ENCODE measurements at regions not wholly inside any gene's neighbourhood (a gene's known extent, or its start where the extent isn't known, plus 50 kb on each side); places are given as distances from the start of the nearest gene placed in this dataset.
"Not testable (repeated sequence)": the region's sequence is repeated elsewhere in the genome, so short reads cannot be mapped to it uniquely, and the experiment has no call there.

DNA sequence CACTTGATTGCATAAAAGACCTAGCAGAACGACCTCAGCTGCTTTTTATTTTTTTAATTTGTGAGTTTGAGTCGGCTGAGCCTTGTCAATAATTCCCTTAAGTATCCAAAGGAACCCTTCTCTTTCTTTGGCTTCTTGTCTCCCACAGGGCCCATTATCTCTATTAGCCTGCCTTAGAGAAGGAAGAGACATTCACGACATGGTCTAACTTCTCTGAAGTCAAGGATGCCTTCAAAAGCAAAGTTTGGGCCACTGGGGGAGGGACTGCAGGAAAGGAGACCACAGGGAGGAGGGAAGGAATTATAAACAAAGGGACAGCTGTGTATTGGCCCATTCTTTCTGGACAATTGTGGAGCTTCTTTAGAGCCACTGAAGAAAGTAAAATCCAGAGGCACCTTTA is 126.4 kb downstream of the BRMS1L start:
- H3K4me3 Mint-ChIP-seq = no peak overlapping the region
- no peaks in the 10 kb centered on the region for H3K4me1 Mint-ChIP-seq
- no peaks in the 10 kb centered on the region for H3K36me3 Mint-ChIP-seq
- H3K27ac Mint-ChIP-seq = no peak overlapping the region
- H3K9me3 Mint-ChIP-seq = no peaks in the 10 kb centered on the region
- no peaks in the 10 kb centered on the region for H3K27me3 Mint-ChIP-seq
- ATAC-seq = no peak

GRCh38 chr14:35949920-35950513 is 123.9 kb downstream of the BRMS1L start:
- no peak for ATAC-seq
- Mint-ChIP-seq H3K9me3 (no peaks in the 10 kb centered on the region), H3K27ac (no peak overlapping the region), H3K36me3 (no peaks in the 10 kb centered on the region), H3K4me1 (no peaks in the 10 kb centered on the region), H3K4me3 (no peak overlapping the region), H3K27me3 (no peaks in the 10 kb centered on the region)

- H3K36me3 Mint-ChIP-seq, ATAC-seq, H3K4me3 Mint-ChIP-seq, H3K4me1 Mint-ChIP-seq, H3K27me3 Mint-ChIP-seq, H3K9me3 Mint-ChIP-seq, H3K27ac Mint-ChIP-seq: not testable (repeated sequence)
Measured at GRCh38 chr14:35947983-35948382, 121.8 kb downstream of the BRMS1L start.

DNA sequence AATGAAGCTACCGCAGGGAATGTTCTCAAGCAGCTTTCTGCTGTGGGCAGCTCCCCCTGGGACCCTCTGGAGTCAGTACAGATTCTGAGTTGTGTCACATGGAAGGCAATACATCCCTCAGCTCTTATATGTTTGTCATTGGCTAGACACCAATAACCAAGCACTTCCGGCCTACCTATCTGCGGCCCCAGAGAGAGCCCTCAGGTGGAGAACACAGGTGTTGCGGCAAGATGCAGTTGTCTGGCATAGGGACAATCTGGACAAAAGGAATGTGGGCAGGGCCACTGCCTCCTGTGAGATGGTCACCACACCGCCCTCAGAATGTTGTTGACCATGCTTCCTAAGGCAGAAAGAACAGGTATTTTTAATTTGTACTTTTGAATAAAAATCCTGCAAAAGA is 118.7 kb downstream of the BRMS1L start:
- ATAC-seq = no peak
- H3K27ac Mint-ChIP-seq = no peak overlapping the region
- H3K36me3 Mint-ChIP-seq = no peaks in the 10 kb centered on the region
- no peak overlapping the region for H3K4me3 Mint-ChIP-seq
- no peaks in the 10 kb centered on the region for H3K9me3 Mint-ChIP-seq
- H3K4me1 Mint-ChIP-seq = no peaks in the 10 kb centered on the region
- H3K27me3 Mint-ChIP-seq = no peaks in the 10 kb centered on the region

DNA sequence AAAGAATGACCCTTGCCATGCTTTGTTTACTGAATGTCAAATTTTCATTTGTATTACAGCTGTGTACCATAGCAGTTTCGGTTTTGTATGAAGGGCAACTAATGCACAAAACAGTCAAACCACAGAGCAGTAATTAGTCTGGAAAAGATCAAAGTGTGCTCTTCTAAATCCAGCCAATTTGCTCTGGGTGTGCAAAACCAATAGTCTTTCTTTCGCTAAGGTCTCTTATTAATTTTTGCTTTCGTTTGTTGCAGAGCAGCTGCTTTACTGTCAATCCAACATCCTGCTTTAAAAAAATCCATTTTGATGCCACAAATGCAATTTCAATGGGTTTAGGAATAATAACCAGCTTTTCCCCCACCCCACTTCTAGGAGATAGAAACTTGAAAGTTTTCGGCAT is 114.2 kb downstream of the BRMS1L start:
- Mint-ChIP-seq H3K4me3 (no peak overlapping the region), H3K36me3 (no peaks in the 10 kb centered on the region), H3K9me3 (no peaks in the 10 kb centered on the region), H3K4me1 (no peaks in the 10 kb centered on the region), H3K27ac (no peak overlapping the region), H3K27me3 (peaks cover 8% of the 10 kb centered on the region)
- no peak for ATAC-seq

GRCh38 chr14:35938770-35939169 is 112.6 kb downstream of the BRMS1L start:
- no peaks in the 10 kb centered on the region for H3K36me3 Mint-ChIP-seq
- no peaks in the 10 kb centered on the region for H3K4me1 Mint-ChIP-seq
- H3K9me3 Mint-ChIP-seq = no peaks in the 10 kb centered on the region
- H3K27ac Mint-ChIP-seq = no peak overlapping the region
- peaks cover 8% of the 10 kb centered on the region for H3K27me3 Mint-ChIP-seq
- no peak overlapping the region for H3K4me3 Mint-ChIP-seq
- no peak for ATAC-seq

DNA sequence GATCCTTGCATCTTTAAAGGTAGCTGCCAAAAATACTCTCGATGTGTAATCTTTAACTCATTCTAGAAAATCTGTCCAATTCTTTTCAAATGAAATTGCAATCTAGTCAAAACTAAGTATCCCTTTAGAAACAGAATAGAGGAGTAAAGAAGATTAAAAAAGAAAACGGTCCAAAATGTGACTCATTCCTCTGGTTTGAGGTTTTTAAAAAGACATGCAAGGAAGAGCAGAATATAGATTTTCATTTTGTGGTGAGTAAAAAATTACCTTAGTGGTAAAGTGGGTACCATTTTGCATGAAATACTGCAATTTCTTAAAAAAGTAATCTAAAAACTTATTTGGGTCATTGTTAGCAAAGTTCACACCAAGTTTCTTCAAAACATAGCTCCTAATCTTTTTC is 108.4 kb downstream of the BRMS1L start:
- Mint-ChIP-seq H3K4me3 (no peak overlapping the region), H3K27me3 (peaks cover 8% of the 10 kb centered on the region), H3K9me3 (peaks cover 3% of the 10 kb centered on the region), H3K4me1 (peaks cover 11% of the 10 kb centered on the region), H3K27ac (no peak overlapping the region), H3K36me3 (no peaks in the 10 kb centered on the region)
- ATAC-seq = no peak

DNA sequence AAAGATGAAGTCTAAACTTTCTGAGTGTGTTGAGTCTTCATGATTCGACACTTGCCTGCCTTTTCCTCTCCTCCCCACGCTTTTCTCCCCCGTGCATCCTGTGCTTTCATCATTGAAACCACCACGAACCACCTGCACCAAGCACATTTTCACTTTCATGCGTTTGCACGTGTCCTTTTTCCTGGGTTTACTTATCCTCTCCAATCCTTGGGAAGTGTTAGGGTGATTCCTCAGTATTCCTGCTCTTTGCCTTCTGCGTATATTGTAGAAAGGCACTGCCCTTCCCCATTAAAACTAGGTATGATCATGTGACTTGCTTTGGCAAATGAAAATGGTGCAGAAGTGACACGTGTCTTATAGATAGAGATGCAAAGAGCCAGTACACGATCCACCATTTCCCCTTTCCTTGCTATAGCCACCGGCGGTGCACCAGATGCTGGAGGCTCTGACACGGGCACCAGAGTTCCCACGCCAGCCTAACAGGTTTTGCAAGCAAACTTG is 106.6 kb downstream of the BRMS1L start:
- H3K4me3 Mint-ChIP-seq = peak overlapping the region; percentile 66
- ATAC-seq = no peak
- no peaks in the 10 kb centered on the region for H3K36me3 Mint-ChIP-seq
- H3K27me3 Mint-ChIP-seq = no peaks in the 10 kb centered on the region
- H3K27ac Mint-ChIP-seq = no peak overlapping the region
- H3K9me3 Mint-ChIP-seq = peaks cover 3% of the 10 kb centered on the region
- H3K4me1 Mint-ChIP-seq = peaks cover 11% of the 10 kb centered on the region

GRCh38 chr14:35932136-35932535 is 106.0 kb downstream of the BRMS1L start:
- Mint-ChIP-seq H3K36me3 (no peaks in the 10 kb centered on the region), H3K4me3 (no peak overlapping the region), H3K27me3 (no peaks in the 10 kb centered on the region), H3K9me3 (peaks cover 3% of the 10 kb centered on the region), H3K4me1 (peaks cover 11% of the 10 kb centered on the region), H3K27ac (no peak overlapping the region)
- ATAC-seq = no peak

- Mint-ChIP-seq H3K9me3 (peaks cover 3% of the 10 kb centered on the region), H3K36me3 (no peaks in the 10 kb centered on the region), H3K4me1 (peaks cover 11% of the 10 kb centered on the region), H3K4me3 (no peak overlapping the region), H3K27ac (no peak overlapping the region), H3K27me3 (no peaks in the 10 kb centered on the region)
- no peak for ATAC-seq
Measured at GRCh38 chr14:35931346-35931745, 105.2 kb downstream of the BRMS1L start.

DNA sequence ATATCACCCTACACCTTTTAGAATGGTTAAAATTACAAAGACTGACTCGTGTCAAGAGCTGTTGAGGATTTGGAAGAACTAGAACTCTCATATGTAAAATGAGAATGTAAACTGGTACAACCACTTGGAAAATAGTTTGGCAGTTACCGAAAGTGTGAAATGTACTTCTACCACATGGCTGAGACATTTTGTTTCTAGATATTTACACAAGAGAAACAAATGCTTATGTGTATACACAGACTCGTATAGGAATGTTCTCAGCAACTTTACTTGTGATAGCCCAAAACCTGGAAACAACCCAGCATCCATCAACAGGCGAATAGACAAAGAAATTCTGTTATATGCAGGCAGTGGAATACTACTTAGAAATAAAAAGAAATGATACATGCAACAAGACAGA is 103.0 kb downstream of the BRMS1L start:
- no peaks in the 10 kb centered on the region for H3K36me3 Mint-ChIP-seq
- H3K27ac Mint-ChIP-seq = no peak overlapping the region

DNA sequence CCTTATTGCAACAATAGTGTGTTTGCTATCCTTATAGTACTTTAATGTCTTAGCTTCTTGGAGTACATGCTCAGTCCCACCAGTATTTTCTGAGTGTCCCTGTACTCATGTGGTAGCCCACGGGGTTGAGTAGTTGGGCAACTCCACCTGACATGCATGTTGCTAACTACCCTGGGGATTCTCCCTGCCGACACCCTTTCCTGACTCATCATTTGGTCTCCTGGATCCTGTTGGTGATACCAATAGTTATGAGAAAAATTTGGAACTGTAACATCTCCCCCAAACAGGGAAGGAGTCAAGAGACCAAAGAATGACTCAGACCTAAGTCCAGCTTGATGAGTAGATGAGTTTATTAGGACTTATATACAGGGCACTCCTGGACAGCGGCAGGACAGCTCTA is 101.6 kb downstream of the BRMS1L start:
- H3K4me1 Mint-ChIP-seq = peaks cover 5% of the 10 kb centered on the region

More for the DNA sequence above, 103.0 kb downstream of the BRMS1L start:
- Mint-ChIP-seq H3K27me3 (no peaks in the 10 kb centered on the region), H3K4me1 (peaks cover 11% of the 10 kb centered on the region), H3K4me3 (no peak overlapping the region), H3K9me3 (peaks cover 3% of the 10 kb centered on the region)
- ATAC-seq = no peak

DNA sequence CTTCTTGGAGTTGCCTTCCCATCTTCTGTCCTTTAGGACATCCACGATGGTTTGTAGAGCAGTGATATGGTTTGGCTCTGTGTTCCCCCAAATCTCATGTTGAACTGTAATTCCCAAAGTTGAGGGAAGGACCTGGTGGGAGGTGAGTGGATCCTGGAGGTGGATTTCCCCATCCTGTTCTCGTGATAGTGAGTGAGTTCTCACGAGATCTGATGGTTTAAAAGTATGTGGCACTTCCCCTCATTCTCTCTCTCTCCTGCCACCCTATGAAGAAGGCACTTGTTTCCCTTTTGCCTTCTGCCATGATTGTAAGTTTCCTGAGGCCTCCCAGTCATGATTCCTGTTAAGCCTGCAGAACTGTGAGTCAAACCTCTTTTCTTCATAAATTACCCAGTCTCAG is 99.2 kb downstream of the BRMS1L start:
- Mint-ChIP-seq H3K27ac (no peak overlapping the region), H3K4me1 (no peaks in the 10 kb centered on the region), H3K27me3 (no peaks in the 10 kb centered on the region), H3K36me3 (no peaks in the 10 kb centered on the region), H3K9me3 (no peaks in the 10 kb centered on the region), H3K4me3 (no peak overlapping the region)
- no peak for ATAC-seq

More for the DNA sequence above, 101.6 kb downstream of the BRMS1L start:
- Mint-ChIP-seq H3K9me3 (peaks cover 2% of the 10 kb centered on the region), H3K27ac (no peak overlapping the region), H3K27me3 (no peaks in the 10 kb centered on the region), H3K4me3 (no peak overlapping the region), H3K36me3 (no peaks in the 10 kb centered on the region)
- ATAC-seq = no peak

DNA sequence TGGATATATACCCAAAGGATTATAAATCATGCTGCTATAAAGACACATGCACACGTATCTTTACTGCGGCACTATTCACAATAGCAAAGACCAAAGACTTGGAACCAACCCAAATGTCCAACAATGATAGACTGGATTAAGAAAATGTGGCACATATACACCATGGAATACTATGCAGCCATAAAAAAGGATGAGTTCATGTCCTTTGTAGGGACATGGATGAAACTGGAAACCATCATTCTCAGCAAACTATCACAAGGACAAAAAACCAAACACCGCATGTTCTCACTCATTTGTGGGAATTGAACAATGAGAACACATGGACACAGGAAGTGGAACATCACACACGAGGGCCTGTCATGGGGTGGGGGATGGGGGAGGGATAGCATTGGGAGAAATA is 96.5 kb downstream of the BRMS1L start:
- H3K4me3 Mint-ChIP-seq, H3K9me3 Mint-ChIP-seq, ATAC-seq, H3K27me3 Mint-ChIP-seq, H3K4me1 Mint-ChIP-seq, H3K36me3 Mint-ChIP-seq, H3K27ac Mint-ChIP-seq: not testable (repeated sequence)

DNA sequence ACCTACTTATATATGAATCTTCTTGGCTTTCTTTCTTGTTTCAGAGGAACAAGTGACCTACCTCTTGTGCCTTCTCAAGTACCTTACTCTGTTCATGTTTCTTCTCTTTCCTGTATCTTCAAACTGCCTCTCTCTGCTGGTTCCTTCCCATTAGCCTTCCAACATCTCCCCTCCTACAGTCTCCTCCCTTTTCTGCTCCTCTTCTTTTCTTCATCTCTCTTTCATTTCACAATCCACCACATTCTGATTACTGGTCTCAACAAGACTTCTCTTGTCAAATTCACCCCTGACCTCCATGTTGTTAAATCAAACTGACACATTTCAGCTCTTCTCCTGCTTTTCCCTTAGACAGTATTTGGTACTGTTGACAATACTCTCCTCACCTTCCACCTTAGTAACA is 95.6 kb downstream of the BRMS1L start:
- Mint-ChIP-seq H3K9me3 (peaks cover 12% of the 10 kb centered on the region), H3K4me3 (no peak overlapping the region), H3K36me3 (no peaks in the 10 kb centered on the region), H3K4me1 (no peaks in the 10 kb centered on the region), H3K27ac (no peak overlapping the region), H3K27me3 (no peaks in the 10 kb centered on the region)
- ATAC-seq = no peak

Measured in stimulated activated memory B cell treated with anti-CD40 and anti-IgM and Interleukin-4, amounts not matched to agents 10 μg/mL and 1 μg/mL and 100 μg/mL, for 72 hours (primary cell).